ENCODE measurements at regions not wholly inside any gene's neighbourhood (a gene's known extent, or its start where the extent isn't known, plus 50 kb on each side); places are given as distances from the start of the nearest gene placed in this dataset.
"Not testable (repeated sequence)": the region's sequence is repeated elsewhere in the genome, so short reads cannot be mapped to it uniquely, and the experiment has no call there.

GRCh38 chr22:49457146-49457545 is 370.5 kb downstream of the BRD1 start:
- Histone ChIP-seq H3K27me3 (no peaks in the 10 kb centered on the region), H3K27ac (no peak overlapping the region), H3K9me3 (no peaks in the 10 kb centered on the region), H3K36me3 (no peaks in the 10 kb centered on the region), H3K4me1 (ENCODE audit: insufficient read depth) (no peaks in the 10 kb centered on the region), H3K4me3 (no peak overlapping the region)
- WGBS, 3 donors = 21 to 38% (median 30%) methylated on average over 17 of the region's 17 CpGs
- intact Hi-C loops (cut with DNase I) = no loop called here
- DNase-seq = no peak
- no peak for TF ChIP-seq POLR2A (IDR thresholded peaks at IDR 0.05)
- no peak for TF ChIP-seq CTCF (IDR thresholded peaks at IDR 0.05)

GRCh38 chr22:49455595-49455994 is 372.1 kb downstream of the BRD1 start:
- 21 to 34% (median 26%) methylated on average over 11 of the region's 11 CpGs for whole genome bisulfite sequencing, 3 donors
- no peak for TF ChIP-seq EP300 (IDR thresholded peaks at IDR 0.05)
- no peak for TF ChIP-seq POLR2A (IDR thresholded peaks at IDR 0.05)
- TF ChIP-seq CTCF (IDR thresholded peaks at IDR 0.05) = no peak
- Histone ChIP-seq H3K4me3 (no peak overlapping the region), H3K9me3 (no peaks in the 10 kb centered on the region), H3K27ac (no peak overlapping the region), H3K27me3 (no peaks in the 10 kb centered on the region), H3K4me1 (ENCODE audit: insufficient read depth) (no peaks in the 10 kb centered on the region), H3K36me3 (no peaks in the 10 kb centered on the region)
- intact Hi-C loops (cut with DNase I) = no loop called here
- DNase-seq = no peak

GRCh38 chr22:49454726-49455125 is 372.9 kb downstream of the BRD1 start:
- Histone ChIP-seq H3K4me3 (no peak overlapping the region), H3K27ac (no peak overlapping the region), H3K9me3 (no peaks in the 10 kb centered on the region), H3K4me1 (ENCODE audit: insufficient read depth) (no peaks in the 10 kb centered on the region), H3K27me3 (no peaks in the 10 kb centered on the region), H3K36me3 (no peaks in the 10 kb centered on the region)
- no peak for DNase-seq
- intact Hi-C loops (cut with DNase I) = no loop called here
- TF ChIP-seq CTCF (IDR thresholded peaks at IDR 0.05) = no peak
- TF ChIP-seq POLR2A (IDR thresholded peaks at IDR 0.05) = no peak
- no peak for TF ChIP-seq EP300 (IDR thresholded peaks at IDR 0.05)
- 63 to 71% (median 66%) methylated on average over 7 of the region's 7 CpGs for WGBS, 3 donors

- no peak overlapping the region for H3K4me3 ChIP-seq
- 38 to 60% (median 42%) methylated on average over 14 to 15 of the region's 15 CpGs for WGBS, 3 donors
- no peak overlapping the region for H3K27ac ChIP-seq
- intact Hi-C loops (cut with DNase I) = no loop called here
- H3K4me1 ChIP-seq (ENCODE audit: insufficient read depth) = no peaks in the 10 kb centered on the region
- DNase-seq = no peak
- H3K27me3 ChIP-seq = no peaks in the 10 kb centered on the region
- H3K9me3 ChIP-seq = no peaks in the 10 kb centered on the region
- TF ChIP-seq CTCF (IDR thresholded peaks at IDR 0.05) (no peak), EP300 (IDR thresholded peaks at IDR 0.05) (no peak), POLR2A (IDR thresholded peaks at IDR 0.05) (no peak)
- no peaks in the 10 kb centered on the region for H3K36me3 ChIP-seq
These were observed 373.9 kb downstream of the BRD1 start for GRCh38 chr22:49453771-49454170.

- H3K27me3 ChIP-seq; H3K36me3 ChIP-seq; H3K9me3 ChIP-seq; H3K4me3 ChIP-seq; DNase-seq; intact Hi-C loops (cut with DNase I); H3K27ac ChIP-seq; H3K4me1 ChIP-seq (ENCODE audit: insufficient read depth): not testable (repeated sequence)
- WGBS, 3 donors = 76 to 91% (median 84%) methylated on average over 1 of the region's 1 CpG
These were observed 374.7 kb downstream of the BRD1 start for GRCh38 chr22:49453019-49453418.
